ENCODE measurements at regions not wholly inside any gene's neighbourhood (a gene's known extent, or its start where the extent isn't known, plus 50 kb on each side); places are given as distances from the start of the nearest gene placed in this dataset.
"Not testable (repeated sequence)": the region's sequence is repeated elsewhere in the genome, so short reads cannot be mapped to it uniquely, and the experiment has no call there.

GRCh38 chr1:78203410-78203982 is 157.7 kb downstream of the GIPC2 start:
- in situ Hi-C loops (cut with MboI; ENCODE audit: low sequenced_read_pairs, unreplicated experiment) = not testable (repeated sequence)

DNA sequence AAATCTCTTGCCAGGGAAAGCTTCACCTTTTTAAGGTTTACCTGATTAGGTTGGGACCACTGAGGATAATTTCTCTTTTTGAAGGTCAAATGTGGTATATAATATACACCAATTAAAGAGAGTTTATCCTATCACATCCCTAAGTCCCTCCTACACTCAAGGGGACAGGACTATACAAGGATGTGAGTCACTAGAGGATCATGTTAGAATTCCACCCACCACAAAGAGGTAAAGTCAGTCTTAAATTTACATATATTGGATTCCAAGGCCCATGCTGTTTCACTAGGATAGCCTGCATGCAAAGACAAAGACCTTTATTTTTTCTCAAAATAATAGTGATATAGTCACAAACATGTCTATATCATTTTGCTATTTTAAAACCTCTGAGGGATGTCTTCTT is 164.4 kb downstream of the GIPC2 start:
- TF ChIP-seq, protein P1, sequence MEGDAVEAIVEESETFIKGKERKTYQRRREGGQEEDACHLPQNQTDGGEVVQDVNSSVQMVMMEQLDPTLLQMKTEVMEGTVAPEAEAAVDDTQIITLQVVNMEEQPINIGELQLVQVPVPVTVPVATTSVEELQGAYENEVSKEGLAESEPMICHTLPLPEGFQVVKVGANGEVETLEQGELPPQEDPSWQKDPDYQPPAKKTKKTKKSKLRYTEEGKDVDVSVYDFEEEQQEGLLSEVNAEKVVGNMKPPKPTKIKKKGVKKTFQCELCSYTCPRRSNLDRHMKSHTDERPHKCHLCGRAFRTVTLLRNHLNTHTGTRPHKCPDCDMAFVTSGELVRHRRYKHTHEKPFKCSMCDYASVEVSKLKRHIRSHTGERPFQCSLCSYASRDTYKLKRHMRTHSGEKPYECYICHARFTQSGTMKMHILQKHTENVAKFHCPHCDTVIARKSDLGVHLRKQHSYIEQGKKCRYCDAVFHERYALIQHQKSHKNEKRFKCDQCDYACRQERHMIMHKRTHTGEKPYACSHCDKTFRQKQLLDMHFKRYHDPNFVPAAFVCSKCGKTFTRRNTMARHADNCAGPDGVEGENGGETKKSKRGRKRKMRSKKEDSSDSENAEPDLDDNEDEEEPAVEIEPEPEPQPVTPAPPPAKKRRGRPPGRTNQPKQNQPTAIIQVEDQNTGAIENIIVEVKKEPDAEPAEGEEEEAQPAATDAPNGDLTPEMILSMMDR (IDR thresholded peaks at IDR 0.05; ENCODE audit: borderline replicate concordance, control extremely low read depth, extremely low read depth, insufficient read depth, missing control alignments) = no peak
- in situ Hi-C loops (cut with MboI; ENCODE audit: low sequenced_read_pairs, unreplicated experiment) = no loop called here
- no peak for DNase-seq (ENCODE audit: low spot score)

More at GRCh38 chr1:78203410-78203982, 157.7 kb downstream of the GIPC2 start:
- not testable (repeated sequence) for DNase-seq (ENCODE audit: low spot score)

- in situ Hi-C loops (cut with MboI; ENCODE audit: low sequenced_read_pairs, unreplicated experiment) = no loop called here
- TF ChIP-seq, protein P1 (IDR thresholded peaks at IDR 0.05; ENCODE audit: borderline replicate concordance, control extremely low read depth, extremely low read depth, insufficient read depth, missing control alignments) = no peak
- DNase-seq (ENCODE audit: low spot score) = no peak
These were observed 165.8 kb downstream of the GIPC2 start for GRCh38 chr1:78211483-78212092.

GRCh38 chr1:78214334-78214733 is 168.6 kb downstream of the GIPC2 start:
- in situ Hi-C loops (cut with MboI; ENCODE audit: low sequenced_read_pairs, unreplicated experiment) = no loop called here
- TF ChIP-seq, protein P1 (IDR thresholded peaks at IDR 0.05; ENCODE audit: borderline replicate concordance, control extremely low read depth, extremely low read depth, insufficient read depth, missing control alignments) = no peak
- DNase-seq (ENCODE audit: low spot score) = no peak

DNA sequence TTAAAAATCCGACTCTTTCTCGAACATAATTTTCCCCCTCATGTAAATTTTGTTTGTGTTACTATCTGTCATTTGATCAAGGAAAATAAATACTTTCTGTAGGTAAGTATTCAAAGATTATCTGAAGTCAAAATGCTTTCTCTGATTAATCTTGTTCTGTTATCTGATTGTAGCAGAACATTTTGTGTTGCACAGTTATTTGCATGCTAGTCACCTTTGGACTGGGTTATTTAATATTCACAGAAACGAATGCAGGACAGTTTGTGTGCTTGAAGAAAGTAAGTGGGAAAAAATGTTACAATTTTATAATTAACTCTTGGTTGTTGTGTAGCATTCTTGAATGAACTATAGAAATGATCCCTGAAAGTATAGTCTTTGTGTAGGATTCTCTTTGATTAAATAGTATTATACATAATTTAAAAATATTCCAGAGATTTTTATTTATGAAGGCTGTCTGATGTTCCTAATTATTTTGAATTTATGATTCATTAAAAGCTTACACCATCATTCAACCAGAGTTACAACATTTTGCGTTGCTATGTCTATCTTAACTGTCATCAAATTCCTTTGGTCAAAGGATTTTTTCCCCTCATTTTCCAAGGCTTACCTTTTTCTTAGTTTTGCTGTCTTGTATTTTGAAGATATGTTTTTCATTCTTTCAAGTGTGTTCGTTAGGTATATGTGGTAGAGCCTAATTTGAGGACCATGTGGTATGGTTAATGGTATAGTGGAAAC is 176.6 kb downstream of the GIPC2 start:
- no peak for DNase-seq (ENCODE audit: low spot score)
- TF ChIP-seq, protein P1 (IDR thresholded peaks at IDR 0.05; ENCODE audit: borderline replicate concordance, control extremely low read depth, extremely low read depth, insufficient read depth, missing control alignments) = no peak
- in situ Hi-C loops (cut with MboI; ENCODE audit: low sequenced_read_pairs, unreplicated experiment) = no loop called here

DNA sequence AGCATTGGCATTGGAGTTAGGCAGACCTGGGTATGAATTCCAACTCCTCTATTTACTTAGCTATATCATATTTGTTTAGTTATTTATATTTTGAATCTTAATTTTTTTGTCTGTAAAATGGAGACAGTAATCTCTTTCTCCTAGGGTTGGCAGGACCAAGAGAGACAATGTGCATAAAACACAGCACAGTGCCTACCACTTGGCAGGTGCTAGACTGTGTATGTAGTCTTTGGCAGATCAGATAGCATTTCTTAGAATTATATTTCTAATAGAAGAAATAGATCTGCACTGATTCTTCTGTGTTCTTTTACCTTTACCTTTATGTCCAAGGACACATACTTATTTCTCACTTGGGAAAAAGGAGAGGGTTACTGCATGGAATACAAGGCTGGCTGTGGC is 177.2 kb downstream of the GIPC2 start:
- TF ChIP-seq, protein P1 (IDR thresholded peaks at IDR 0.05; ENCODE audit: borderline replicate concordance, control extremely low read depth, extremely low read depth, insufficient read depth, missing control alignments) = no peak
- DNase-seq (ENCODE audit: low spot score) = no peak
- in situ Hi-C loops (cut with MboI; ENCODE audit: low sequenced_read_pairs, unreplicated experiment) = no loop called here

All from GM13976 (cell line).